ENCODE measurements at regions not wholly inside any gene's neighbourhood (a gene's known extent, or its start where the extent isn't known, plus 50 kb on each side); places are given as distances from the start of the nearest gene placed in this dataset.

GRCh38 chr4:181046809-181047208 is 1196.4 kb upstream of the TENM3 start:
- TF ChIP-seq POLR2A (IDR thresholded peaks at IDR 0.05; ENCODE audit: low read depth, low read length) (no peak), TAF1 (IDR thresholded peaks at IDR 0.05; ENCODE audit: borderline replicate concordance, low read depth, low read length) (no peak)
